HG02885 (cell line): ENCODE measurements at regions not wholly inside any gene's neighbourhood (a gene's known extent, or its start where the extent isn't known, plus 50 kb on each side); places are given as distances from the start of the nearest gene placed in this dataset.
A peak's percentile ranks its signal among the peaks of the same experiment; 100 is the strongest.

Experiments used
- ATAC-seq: cut with Tn5 transposase; IDR thresholded peaks from one replicate; pipeline ENCODE4 v1.9.1; 2021; ENCODE audit warnings: mild to moderate bottlenecking; ENCODE audit not compliant: unreplicated experiment, poor library complexity

DNA sequence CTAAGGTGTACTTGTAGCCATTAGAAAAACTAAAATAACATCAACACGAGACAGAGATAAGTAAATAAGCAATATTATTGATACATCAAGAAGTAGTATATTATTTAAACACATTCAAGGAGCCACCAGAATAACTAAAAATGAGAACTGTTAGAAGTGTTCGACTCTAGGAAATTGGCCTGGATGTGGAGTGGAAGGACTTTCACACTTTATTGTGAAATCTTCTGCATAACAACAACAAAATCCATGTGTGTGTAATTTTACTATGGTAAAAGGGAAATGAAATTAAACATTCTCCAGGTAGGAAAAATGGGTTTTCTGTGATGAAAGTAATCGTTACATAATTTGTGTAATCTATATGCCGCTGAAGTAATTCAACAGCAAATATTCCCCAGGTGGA lies 96.3 kb upstream of the RNF152 start:
- no peak for ATAC-seq

- no peak for ATAC-seq
Measured at GRCh38 chr18:61988100-61988499, 95.3 kb upstream of the RNF152 start.

DNA sequence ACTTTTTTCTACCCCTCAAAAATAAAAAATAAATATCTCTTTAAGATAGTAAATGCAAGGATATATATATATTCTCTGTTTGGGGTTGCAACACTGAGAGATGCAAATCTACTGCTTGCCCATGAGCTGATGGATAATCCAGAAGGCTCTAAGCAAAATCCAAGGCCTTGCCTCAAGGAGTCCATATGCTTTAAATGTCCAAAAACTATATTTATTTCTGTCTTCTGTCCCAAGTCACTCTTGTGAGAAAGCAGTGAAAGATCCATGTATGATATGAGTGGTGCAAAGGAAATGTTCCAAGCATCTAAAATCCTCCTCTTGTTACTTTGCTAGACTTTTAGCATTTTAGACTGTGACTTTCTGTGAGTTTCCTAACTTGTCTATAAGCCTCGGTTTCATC lies 92.9 kb upstream of the RNF152 start:
- no peak for ATAC-seq

- ATAC-seq = no peak
Measured at GRCh38 chr18:61984349-61984748, 91.5 kb upstream of the RNF152 start.

- ATAC-seq = no peak
Measured at GRCh38 chr18:61982475-61982874, 89.7 kb upstream of the RNF152 start.

DNA sequence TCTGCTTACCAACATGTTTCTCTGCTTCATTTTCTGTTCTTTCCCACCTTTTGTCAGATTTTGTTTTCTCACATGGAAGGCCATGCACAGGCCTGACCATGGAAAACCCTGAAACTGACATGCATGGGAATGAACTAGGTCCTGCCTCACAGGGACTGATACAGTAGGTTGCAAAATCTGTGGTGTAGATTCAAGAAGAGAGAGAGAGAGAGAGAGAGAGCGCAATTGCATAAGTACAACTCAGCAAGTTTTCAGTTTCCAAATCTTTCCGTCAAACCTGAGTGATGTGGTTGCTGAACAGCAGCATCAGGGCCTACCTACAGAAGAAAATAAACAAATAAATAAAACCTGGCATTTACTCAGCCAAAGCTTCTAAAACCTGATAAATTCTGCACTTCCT lies 87.5 kb upstream of the RNF152 start:
- ATAC-seq = no peak

- ATAC-seq = peak; percentile 52
Measured at GRCh38 chr18:61975526-61976326, 82.9 kb upstream of the RNF152 start.

DNA sequence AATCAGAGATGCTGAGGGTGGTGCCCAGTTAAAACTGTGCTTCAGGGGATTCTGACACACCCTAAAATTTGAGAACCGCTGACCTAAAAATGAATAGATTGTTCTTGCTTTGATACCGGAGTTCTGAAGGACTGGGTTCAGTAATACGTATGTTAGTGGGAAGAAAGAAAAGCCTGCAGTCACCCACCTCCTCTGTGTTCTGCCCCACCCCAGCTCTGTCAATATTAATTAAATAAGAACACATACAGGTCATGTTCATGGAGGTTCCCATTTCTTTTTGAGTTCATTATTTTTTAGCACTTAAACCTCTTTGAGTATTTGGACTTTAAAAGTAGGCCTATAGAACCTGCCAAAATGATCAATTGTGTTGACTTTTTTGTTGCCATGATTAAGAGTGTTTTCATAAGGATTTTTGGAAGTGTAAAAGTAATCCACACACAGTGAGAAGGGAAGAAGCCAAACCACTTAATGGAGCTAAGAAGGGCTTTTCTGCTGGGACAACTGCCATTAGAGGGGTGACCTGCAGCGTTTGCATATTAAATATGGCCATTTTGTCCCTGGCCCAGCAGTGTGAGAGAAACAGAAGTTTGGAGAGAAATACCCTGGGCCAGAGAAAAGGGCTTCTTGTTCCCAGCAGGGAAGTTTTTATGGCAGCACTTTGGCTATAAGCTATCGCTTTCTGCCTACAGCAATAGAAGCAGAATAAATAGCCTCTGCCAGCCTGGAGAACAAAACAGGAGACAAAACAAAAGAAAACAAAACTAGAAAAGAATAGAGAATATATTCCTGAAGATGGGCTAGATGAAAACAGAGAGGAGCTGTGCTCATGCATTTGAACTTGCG lies 80.7 kb upstream of the RNF152 start:
- no peak for ATAC-seq

DNA sequence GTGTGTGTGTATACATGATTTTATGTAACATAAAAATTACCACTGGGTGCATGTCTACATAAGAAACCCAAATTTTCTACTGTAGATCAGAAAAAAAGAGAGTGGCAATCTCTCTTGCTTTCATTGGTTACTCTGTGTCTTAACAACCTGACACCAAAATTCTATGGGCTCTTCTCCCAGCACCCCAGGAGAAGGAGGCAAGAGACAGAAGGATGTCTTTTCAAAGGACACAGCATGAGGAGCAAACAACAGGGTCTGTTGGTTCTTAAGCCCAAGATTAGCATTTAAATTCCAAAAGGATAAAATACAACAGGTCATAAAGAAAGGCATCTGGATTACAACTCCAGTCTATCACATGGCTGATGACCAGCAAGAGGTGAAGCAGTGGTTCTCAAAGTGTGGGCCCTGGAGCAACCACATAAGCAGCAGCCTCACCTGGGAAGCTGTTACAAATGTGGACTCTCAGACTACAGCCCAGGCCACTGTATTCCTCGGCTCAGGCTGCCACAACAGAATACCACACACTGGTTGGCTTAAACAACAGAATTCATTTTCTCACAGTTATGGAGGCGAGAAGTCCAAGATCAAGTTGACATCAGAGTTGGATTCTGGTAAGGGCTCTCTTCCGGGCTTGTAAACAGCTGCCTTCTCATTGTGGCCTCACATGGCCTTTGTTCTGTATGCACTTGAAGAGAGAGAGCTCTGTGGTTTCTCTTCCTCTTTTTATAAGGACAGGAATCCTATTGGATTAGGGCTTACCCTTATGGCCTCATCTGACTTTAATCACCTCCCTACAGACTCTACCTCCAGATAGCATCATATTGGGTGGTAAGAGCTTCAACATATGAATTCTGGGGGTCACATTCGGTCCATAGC lies 79.8 kb upstream of the RNF152 start:
- peak; percentile 92 for ATAC-seq

- no peak for ATAC-seq
Measured at GRCh38 chr18:61967252-61967891, 74.6 kb upstream of the RNF152 start.

GRCh38 chr18:61965311-61965710 lies 72.5 kb upstream of the RNF152 start:
- ATAC-seq = no peak

- no peak for ATAC-seq
Measured at GRCh38 chr18:61964616-61965015, 71.8 kb upstream of the RNF152 start.

GRCh38 chr18:61963705-61964104 lies 70.9 kb upstream of the RNF152 start:
- ATAC-seq = no peak

GRCh38 chr18:61957801-61958516 lies 65.2 kb upstream of the RNF152 start:
- no peak for ATAC-seq

GRCh38 chr18:61955644-61956043 lies 62.8 kb upstream of the RNF152 start:
- peak; percentile 46 for ATAC-seq

DNA sequence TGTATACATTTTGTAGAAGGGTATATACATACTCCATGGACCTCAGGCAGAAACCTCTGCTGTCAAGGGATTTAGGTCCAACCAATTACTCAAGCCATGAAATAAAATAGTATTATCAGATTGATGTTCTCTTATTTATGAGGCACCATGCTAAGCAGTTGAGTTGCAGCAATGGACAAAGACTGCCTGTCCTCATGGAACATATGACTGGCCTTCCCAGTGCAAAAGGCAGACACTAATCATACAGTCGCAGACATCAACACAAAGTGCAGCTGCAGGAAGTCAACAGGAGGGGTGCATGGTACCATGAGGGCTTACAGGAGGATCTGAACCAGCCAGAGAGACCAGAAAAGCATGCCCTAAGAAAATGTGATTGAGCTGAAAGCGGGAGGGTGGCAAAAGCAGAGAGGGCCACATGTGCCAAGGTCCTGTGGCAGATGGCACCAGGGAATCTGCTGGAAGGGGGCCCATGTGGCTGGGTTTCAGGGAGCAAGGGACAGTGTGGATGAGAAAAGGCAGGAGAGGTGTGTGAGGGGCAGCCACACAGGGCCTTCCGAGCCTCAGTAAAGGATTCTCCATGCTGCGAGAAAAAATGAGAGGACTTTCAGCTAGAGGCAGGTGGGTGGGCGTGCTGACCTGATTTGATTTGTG lies 61.4 kb upstream of the RNF152 start:
- no peak for ATAC-seq

DNA sequence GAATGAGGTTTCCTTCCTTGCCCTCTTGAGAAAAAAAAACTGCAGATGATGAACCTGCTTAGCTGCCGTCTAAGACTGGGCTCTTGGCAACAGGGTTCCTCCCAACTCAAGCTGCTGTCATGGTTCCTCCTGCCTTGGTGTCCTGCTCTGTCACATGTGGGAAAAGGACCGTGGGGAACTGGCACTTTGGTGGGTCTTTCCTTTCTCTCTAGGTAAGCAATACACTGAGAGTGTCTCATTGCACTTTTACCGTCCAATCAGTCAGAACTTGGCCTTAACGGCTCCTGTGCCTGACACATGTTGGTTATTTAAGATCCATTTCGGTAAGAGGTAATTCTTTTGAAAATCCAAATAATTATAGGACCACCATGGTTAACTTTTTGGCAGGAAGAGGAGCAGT lies 60.8 kb upstream of the RNF152 start:
- no peak for ATAC-seq

DNA sequence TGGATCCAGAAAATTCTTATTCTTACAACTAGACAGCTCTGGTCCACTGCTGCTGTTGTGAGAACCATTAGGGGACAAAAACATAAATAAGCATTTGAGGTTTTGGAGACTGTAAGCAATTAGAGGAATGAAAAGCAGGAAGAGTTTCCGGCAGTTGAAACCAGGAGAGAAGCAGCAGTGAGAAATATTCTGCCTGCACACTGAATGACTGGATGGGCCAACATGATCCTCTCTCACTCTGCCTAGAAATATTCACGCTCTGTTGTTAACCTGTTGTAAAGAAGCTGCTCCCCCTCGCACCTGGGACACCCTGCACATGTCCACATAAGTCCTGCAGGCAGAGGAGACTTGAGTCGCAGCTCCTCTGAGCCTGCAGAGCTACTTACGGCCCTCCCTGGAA lies 60.4 kb upstream of the RNF152 start:
- no peak for ATAC-seq

GRCh38 chr18:61951396-61951795 lies 58.6 kb upstream of the RNF152 start:
- no peak for ATAC-seq
